ENCODE measurements at regions not wholly inside any gene's neighbourhood (a gene's known extent, or its start where the extent isn't known, plus 50 kb on each side); places are given as distances from the start of the nearest gene placed in this dataset.

- no peaks in the 10 kb centered on the region for H3K36me3 ChIP-seq
- ATAC-seq (ENCODE audit: low FRiP score in 2 of 2) (no peak), DNase-seq (no peak)
- peak overlapping the region in 3 of 4 donors; percentile 77 to 86 (median 83) for H3K27ac ChIP-seq
- no peaks in the 10 kb centered on the region for H3K9me3 ChIP-seq
- H3K27me3 ChIP-seq = no peaks in the 10 kb centered on the region
- peaks cover 15 to 40% (median 33%) of the 10 kb centered on the region in 4 donors for H3K4me1 ChIP-seq
- no peak overlapping the region for H3K4me3 ChIP-seq
- TF ChIP-seq POLR2A (IDR thresholded peaks at IDR 0.05) = no peak
- no peak for TF ChIP-seq POLR2AphosphoS5 (IDR thresholded peaks at IDR 0.05)
- no peak for TF ChIP-seq EP300 (IDR thresholded peaks at IDR 0.05)
- TF ChIP-seq CTCF (IDR thresholded peaks at IDR 0.05) = no peak
Measured at GRCh38 chr5:61274511-61274911, 57.5 kb upstream of the ZSWIM6 start.

- no peaks in the 10 kb centered on the region for H3K36me3 ChIP-seq
- peak overlapping the region; percentile 75 to 86 (median 80) for H3K27ac ChIP-seq
- H3K27me3 ChIP-seq = no peaks in the 10 kb centered on the region
- peak in 1 of 2 donors; percentile 89 for DNase-seq
- peaks cover 25 to 44% (median 41%) of the 10 kb centered on the region in 4 donors for H3K4me1 ChIP-seq
- peak; percentile 81 to 89 for ATAC-seq (ENCODE audit: low FRiP score in 2 of 2)
- no peak overlapping the region for H3K4me3 ChIP-seq
- 54 to 66% methylated on average over 8 of the region's 8 CpGs for WGBS, 2 donors
- no peaks in the 10 kb centered on the region for H3K9me3 ChIP-seq
- TF ChIP-seq POLR2AphosphoS5 (IDR thresholded peaks at IDR 0.05) = peak; percentile 90 to 93
- TF ChIP-seq CTCF (IDR thresholded peaks at IDR 0.05) = no peak
- TF ChIP-seq EP300 (IDR thresholded peaks at IDR 0.05) = peak in 3 of 4 donors; percentile 56 to 85 (median 78)
- TF ChIP-seq POLR2A (IDR thresholded peaks at IDR 0.05) = peak in 1 of 4 donors; percentile 27
Measured at GRCh38 chr5:61275841-61276240, 56.2 kb upstream of the ZSWIM6 start.

- Histone ChIP-seq H3K9me3 (no peaks in the 10 kb centered on the region), H3K27me3 (no peaks in the 10 kb centered on the region), H3K36me3 (no peaks in the 10 kb centered on the region), H3K4me1 (peaks cover 27 to 49% (median 42%) of the 10 kb centered on the region in 4 donors), H3K27ac (peak overlapping the region; percentile 56 to 86 (median 76)), H3K4me3 (peak overlapping the region in 1 of 4 donors; percentile 24)
- TF ChIP-seq CTCF (IDR thresholded peaks at IDR 0.05) (peak in 2 of 6 experiments; percentile 11 to 41), POLR2A (IDR thresholded peaks at IDR 0.05) (no peak), POLR2AphosphoS5 (IDR thresholded peaks at IDR 0.05) (peak in 1 of 2 donors; percentile 37), EP300 (IDR thresholded peaks at IDR 0.05) (no peak)
- DNase-seq = no peak
- WGBS, 2 donors = 34 to 51% methylated on average over 2 of the region's 2 CpGs
- peak in 1 of 2 donors; percentile 41 for ATAC-seq (ENCODE audit: low FRiP score in 2 of 2)
Measured at GRCh38 chr5:61277190-61277589, 54.9 kb upstream of the ZSWIM6 start.

GRCh38 chr5:61277781-61278180 is 54.3 kb upstream of the ZSWIM6 start:
- 73 to 81% methylated on average over 8 of the region's 8 CpGs for WGBS, 2 donors
- Histone ChIP-seq H3K27ac (peak overlapping the region; percentile 56 to 86 (median 76)), H3K36me3 (no peaks in the 10 kb centered on the region), H3K27me3 (no peaks in the 10 kb centered on the region), H3K9me3 (no peaks in the 10 kb centered on the region), H3K4me1 (peaks cover 27 to 49% (median 42%) of the 10 kb centered on the region in 4 donors), H3K4me3 (no peak overlapping the region)
- DNase-seq (peak in 1 of 2 donors; percentile 85), ATAC-seq (ENCODE audit: low FRiP score in 2 of 2) (peak; percentile 20 to 86)
- TF ChIP-seq CTCF (IDR thresholded peaks at IDR 0.05) (no peak), POLR2A (IDR thresholded peaks at IDR 0.05) (no peak), POLR2AphosphoS5 (IDR thresholded peaks at IDR 0.05) (peak; percentile 56 to 57), EP300 (IDR thresholded peaks at IDR 0.05) (peak in 1 of 4 donors; percentile 53)

- WGBS, 2 donors = 41 to 57% methylated on average over 2 of the region's 2 CpGs
- H3K27me3 ChIP-seq = no peaks in the 10 kb centered on the region
- ATAC-seq (ENCODE audit: low FRiP score in 2 of 2) = no peak
- TF ChIP-seq POLR2A (IDR thresholded peaks at IDR 0.05) = no peak
- no peaks in the 10 kb centered on the region for H3K36me3 ChIP-seq
- H3K4me1 ChIP-seq = peaks cover 27 to 44% (median 36%) of the 10 kb centered on the region in 4 donors
- H3K4me3 ChIP-seq = no peak overlapping the region
- no peak for DNase-seq
- H3K27ac ChIP-seq = peak overlapping the region in 2 of 4 donors; percentile 4 to 42
- no peaks in the 10 kb centered on the region for H3K9me3 ChIP-seq
Measured at GRCh38 chr5:61279725-61280124, 52.3 kb upstream of the ZSWIM6 start.
